ENCODE measurements at regions not wholly inside any gene's neighbourhood (a gene's known extent, or its start where the extent isn't known, plus 50 kb on each side); places are given as distances from the start of the nearest gene placed in this dataset.
A peak's percentile ranks its signal among the peaks of the same experiment; 100 is the strongest.
"Not testable (repeated sequence)": the region's sequence is repeated elsewhere in the genome, so short reads cannot be mapped to it uniquely, and the experiment has no call there.

DNA sequence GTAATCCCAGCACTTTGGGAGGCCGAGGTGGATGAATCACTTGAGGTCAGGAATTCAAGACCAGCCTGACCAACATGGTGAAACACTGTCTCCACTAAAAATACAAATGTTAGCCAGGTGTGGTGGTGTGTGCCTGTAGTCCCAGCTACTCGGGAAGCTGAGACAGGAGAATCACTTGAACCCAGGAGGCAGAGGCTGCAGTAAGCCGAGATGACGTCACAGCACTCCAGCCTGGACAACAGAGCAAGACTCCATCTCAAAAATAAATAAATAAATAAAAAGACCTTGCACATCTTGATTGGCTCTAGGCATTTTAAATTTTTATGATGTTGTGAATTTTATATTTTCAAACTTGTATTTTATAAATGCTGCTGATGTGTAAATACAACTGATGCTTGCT, 141.7 kb downstream of the ARRDC3 start:
- H3K27ac ChIP-seq (ENCODE audit: low read length); ATAC-seq; DNase-seq; H3K4me1 ChIP-seq (ENCODE audit: control insufficient read depth, insufficient read depth, low read length); H3K9me3 ChIP-seq (ENCODE audit: control insufficient read depth, low read length); H3K27me3 ChIP-seq (ENCODE audit: control insufficient read depth, insufficient read depth); intact Hi-C loops (cut with DNase I); H3K4me3 ChIP-seq (ENCODE audit: low read length): not testable (repeated sequence)
- WGBS = 96% methylated on average over 4 of the region's 4 CpGs

DNA sequence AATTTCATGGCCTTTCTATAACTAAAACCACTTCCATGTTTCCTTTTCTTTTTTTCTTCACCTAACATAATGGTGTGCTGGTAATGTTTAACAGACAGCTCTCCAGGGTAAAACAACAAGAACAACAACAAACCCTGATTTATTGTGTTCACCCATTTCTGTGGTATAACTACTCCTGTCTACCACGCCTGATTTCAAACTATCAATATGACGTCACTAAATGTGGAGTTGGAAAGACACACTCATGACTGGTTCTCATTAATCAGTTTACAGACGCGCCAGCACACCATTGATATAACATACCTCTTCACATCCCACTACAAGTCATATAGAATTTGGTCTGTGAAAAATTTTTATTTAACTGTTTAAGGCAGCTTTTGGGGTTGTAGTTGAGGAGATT, 142.9 kb downstream of the ARRDC3 start:
- Histone ChIP-seq H3K27me3 (ENCODE audit: control insufficient read depth, insufficient read depth) (no peaks in the 10 kb centered on the region), H3K27ac (ENCODE audit: low read length) (no peak overlapping the region), H3K4me3 (ENCODE audit: low read length) (no peak overlapping the region), H3K4me1 (ENCODE audit: control insufficient read depth, insufficient read depth, low read length) (no peaks in the 10 kb centered on the region), H3K9me3 (ENCODE audit: control insufficient read depth, low read length) (no peaks in the 10 kb centered on the region)
- no peak for DNase-seq
- no peak for ATAC-seq
- intact Hi-C loops (cut with DNase I) = no loop called here
- WGBS = 93% methylated on average over 4 of the region's 4 CpGs

DNA sequence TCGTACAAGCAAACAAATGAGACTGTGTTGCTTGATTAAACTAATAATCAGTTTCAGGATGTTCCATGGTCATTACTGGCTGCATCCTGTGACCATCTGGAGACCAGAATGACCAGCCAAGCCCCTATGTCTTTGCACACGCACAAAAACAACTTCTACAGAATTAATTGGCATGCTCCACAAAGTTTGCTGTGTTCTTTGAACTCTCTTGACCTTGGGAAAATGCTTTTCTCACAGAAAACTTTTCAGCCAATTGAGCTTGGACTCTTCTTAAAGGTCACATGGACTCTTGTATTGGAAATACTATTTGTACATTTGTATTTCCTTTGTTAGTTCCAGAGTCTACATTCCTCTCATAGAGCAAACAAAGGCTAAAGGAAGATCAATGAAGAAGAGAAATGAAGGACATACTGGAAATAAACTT, 147.8 kb downstream of the ARRDC3 start:
- H3K9me3 ChIP-seq (ENCODE audit: control insufficient read depth, low read length) = no peaks in the 10 kb centered on the region

DNA sequence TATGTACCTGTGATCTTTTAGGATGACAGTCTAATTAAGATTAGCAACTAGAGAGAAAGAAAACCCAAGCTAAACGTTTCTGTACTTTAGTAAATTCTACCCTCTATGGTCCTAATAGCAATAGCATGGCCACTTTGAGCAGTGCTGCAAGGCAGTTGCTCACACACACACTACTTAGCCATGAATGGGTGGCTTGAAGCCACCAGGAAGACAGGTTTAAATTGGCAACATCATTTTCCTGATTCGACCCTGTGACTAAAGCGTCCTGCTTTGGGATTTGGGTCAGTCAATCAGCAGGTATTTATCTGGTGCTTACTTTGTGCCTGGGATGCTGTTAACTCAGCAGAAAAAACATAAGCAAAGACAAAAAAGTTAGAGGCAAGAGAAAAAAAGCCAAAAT, 150.6 kb downstream of the ARRDC3 start:
- DNase-seq (no peak), ATAC-seq (no peak)
- Histone ChIP-seq H3K4me1 (ENCODE audit: control insufficient read depth, insufficient read depth, low read length) (no peaks in the 10 kb centered on the region), H3K9me3 (ENCODE audit: control insufficient read depth, low read length) (no peaks in the 10 kb centered on the region), H3K27me3 (ENCODE audit: control insufficient read depth, insufficient read depth) (no peaks in the 10 kb centered on the region), H3K4me3 (ENCODE audit: low read length) (no peak overlapping the region), H3K27ac (ENCODE audit: low read length) (no peak overlapping the region)
- 42% methylated on average over 3 of the region's 3 CpGs for WGBS
- intact Hi-C loops (cut with DNase I) = loop anchor here in 1 of 4 donors (10.0 kb wide), 1 partner anchor 152 kb away; the partner anchor contains the start of gene ARRDC3

More for the DNA sequence above, 147.8 kb downstream of the ARRDC3 start:
- DNase-seq = no peak
- no peak overlapping the region for H3K4me3 ChIP-seq (ENCODE audit: low read length)
- H3K27ac ChIP-seq (ENCODE audit: low read length) = no peak overlapping the region
- peak; percentile 18 to 77 for ATAC-seq
- intact Hi-C loops (cut with DNase I) = loop anchor here in 1 of 4 donors (10.0 kb wide), 1 partner anchor 150 kb away; the partner anchor contains the start of gene ARRDC3
- 32% methylated on average over 2 of the region's 2 CpGs for WGBS
- no peaks in the 10 kb centered on the region for H3K27me3 ChIP-seq (ENCODE audit: control insufficient read depth, insufficient read depth)
- H3K4me1 ChIP-seq (ENCODE audit: control insufficient read depth, insufficient read depth, low read length) = no peaks in the 10 kb centered on the region

DNA sequence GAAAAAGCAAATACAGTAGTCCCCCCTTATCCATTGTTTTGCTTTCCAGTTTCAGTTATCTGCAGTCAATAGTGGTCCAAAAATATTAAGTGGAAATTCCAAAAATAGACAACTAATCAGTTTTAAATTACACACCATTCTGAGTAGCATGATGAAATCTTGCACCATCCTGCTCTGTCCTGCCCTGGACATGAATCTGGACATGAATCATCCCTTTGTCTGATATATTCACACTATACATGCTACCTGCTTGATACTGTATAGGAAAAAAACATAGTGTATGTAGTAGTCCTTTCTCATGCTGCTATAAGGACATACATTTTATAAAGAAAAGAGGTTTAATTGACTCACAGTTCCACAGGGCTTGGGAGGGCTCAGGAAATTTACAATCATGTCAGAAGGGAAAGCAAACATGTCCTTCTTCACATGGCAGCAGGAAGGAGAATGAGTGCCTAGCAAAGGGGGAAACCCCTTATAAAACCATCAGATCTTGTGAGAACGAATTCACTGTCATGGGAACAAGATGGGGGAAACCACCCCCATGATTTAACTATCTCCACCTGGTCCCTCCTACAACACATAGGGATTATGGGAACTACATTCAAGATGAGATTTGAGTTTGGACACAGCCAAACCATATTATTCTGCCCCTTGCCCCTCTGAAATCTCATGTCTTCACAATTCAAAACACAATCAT, 153.9 kb downstream of the ARRDC3 start:
- Histone ChIP-seq H3K4me3 (ENCODE audit: low read length) (no peak overlapping the region), H3K27ac (ENCODE audit: low read length) (no peak overlapping the region), H3K9me3 (ENCODE audit: control insufficient read depth, low read length) (no peaks in the 10 kb centered on the region), H3K4me1 (ENCODE audit: control insufficient read depth, insufficient read depth, low read length) (no peaks in the 10 kb centered on the region), H3K27me3 (ENCODE audit: control insufficient read depth, insufficient read depth) (no peaks in the 10 kb centered on the region)
- no peak for DNase-seq
- intact Hi-C loops (cut with DNase I) = loop anchor here in 2 of 4 donors (10.0 kb wide), 1 partner anchor 156 kb away; the partner anchor contains the start of gene ARRDC3 (in 2 of the 2)
- no peak for ATAC-seq
- WGBS = 87% methylated on average over 1 of the region's 1 CpG

DNA sequence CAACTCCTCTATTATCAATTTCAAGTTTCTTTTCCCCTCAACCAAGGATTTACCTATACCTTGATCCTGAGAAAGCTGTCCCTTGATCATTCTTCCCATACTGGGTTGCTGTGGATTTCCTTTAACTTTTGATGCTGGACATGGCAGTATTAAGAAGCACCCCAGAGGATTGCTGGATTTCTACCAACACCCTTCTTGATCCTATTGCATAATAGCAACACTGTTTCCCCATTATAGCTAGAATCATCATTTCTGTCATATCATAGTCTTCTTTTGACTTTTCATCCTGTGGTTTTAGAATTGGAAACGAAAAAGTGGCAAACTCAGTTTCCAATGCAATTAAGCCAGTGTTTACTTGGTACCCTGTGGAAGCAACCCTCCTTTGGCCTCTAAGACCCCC, 154.9 kb downstream of the ARRDC3 start:
- ATAC-seq (no peak), DNase-seq (no peak)
- 74% methylated on average over 1 of the region's 1 CpG for WGBS
- Histone ChIP-seq H3K27me3 (ENCODE audit: control insufficient read depth, insufficient read depth) (no peaks in the 10 kb centered on the region), H3K4me1 (ENCODE audit: control insufficient read depth, insufficient read depth, low read length) (no peaks in the 10 kb centered on the region), H3K27ac (ENCODE audit: low read length) (no peak overlapping the region), H3K4me3 (ENCODE audit: low read length) (no peak overlapping the region), H3K9me3 (ENCODE audit: control insufficient read depth, low read length) (no peaks in the 10 kb centered on the region)
- intact Hi-C loops (cut with DNase I) = loop anchor here in 2 of 4 donors (10.0 kb wide), 1 partner anchor 157 kb away; the partner anchor contains the start of gene ARRDC3 (in 2 of the 2)

DNA sequence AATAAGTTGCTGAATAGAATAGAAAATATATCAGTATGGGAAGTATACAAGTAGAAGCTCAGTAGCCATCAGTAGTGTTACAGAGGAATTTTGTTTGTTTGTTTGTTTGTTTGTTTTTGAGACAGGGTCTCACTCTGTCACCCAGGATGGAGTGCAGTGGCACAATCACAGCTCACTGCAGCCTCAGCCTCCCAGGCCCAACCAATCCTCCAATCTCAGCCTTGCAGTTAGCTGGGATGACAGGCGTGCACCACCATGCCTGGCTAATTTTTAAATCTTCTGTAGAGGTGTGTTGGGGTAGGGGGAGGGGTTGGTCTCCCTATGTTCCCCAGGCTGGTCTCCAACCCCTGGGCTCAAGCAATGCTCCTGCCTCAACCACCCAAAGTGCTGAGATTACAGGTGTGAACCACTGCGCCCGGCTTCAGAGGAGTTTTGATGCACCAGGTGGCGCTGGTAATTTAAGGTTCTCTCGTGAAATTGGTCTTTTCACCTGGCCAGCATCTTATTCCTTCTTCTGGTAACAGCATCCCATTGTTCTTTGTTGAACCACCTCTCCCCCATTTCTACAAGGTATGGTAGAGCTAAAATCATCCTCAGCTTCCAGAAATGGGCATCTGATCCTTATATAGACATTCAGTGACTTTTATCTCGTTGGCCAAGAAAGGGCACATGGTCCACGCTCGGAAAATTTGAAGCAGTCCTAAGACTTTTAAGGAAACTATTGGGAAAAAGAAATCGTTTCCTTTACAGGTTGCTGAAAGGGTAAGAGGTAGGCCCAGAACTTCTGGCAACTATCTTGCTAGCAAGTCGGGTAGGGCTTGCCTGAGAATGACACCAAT, 157.1 kb downstream of the ARRDC3 start:
- H3K4me1 ChIP-seq (ENCODE audit: control insufficient read depth, insufficient read depth, low read length) = no peaks in the 10 kb centered on the region
- H3K27ac ChIP-seq (ENCODE audit: low read length) = no peak overlapping the region
- H3K27me3 ChIP-seq (ENCODE audit: control insufficient read depth, insufficient read depth) = no peaks in the 10 kb centered on the region
- H3K4me3 ChIP-seq (ENCODE audit: low read length) = no peak overlapping the region
- DNase-seq (peak in 1 of 3 donors; percentile 48), ATAC-seq (peak in 1 of 2 donors; percentile 48)
- intact Hi-C loops (cut with DNase I) = loop anchor here in 2 of 4 donors (10.0 kb wide), 1 partner anchor 159 kb away; the partner anchor contains the start of gene ARRDC3 (in 2 of the 2)
- WGBS = 79% methylated on average over 10 of the region's 10 CpGs
- H3K9me3 ChIP-seq (ENCODE audit: control insufficient read depth, low read length) = no peaks in the 10 kb centered on the region

DNA sequence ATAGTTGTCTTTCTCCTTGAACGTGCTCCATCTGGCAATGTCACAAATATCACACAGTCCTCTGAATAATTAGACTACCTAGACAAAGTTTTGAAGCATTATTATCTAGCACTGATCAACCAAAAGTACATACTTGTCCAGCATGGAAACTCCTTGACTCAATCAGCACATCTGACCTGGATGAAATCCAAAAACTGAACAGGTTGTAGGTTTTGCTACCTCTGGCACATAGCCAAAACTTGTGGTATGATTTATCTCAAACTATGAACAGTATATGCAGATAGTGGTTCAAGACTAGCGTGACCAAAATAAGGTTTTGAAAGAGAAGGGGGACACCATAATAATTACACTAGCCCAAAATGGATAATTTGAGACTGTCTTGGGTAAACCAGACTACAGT, 158.1 kb downstream of the ARRDC3 start:
- no peaks in the 10 kb centered on the region for H3K27me3 ChIP-seq (ENCODE audit: control insufficient read depth, insufficient read depth)
- 61% methylated on average over 2 of the region's 2 CpGs for whole genome bisulfite sequencing
- no peaks in the 10 kb centered on the region for H3K4me1 ChIP-seq (ENCODE audit: control insufficient read depth, insufficient read depth, low read length)
- ATAC-seq = no peak
- no peak for DNase-seq
- H3K27ac ChIP-seq (ENCODE audit: low read length) = no peak overlapping the region
- no peak overlapping the region for H3K4me3 ChIP-seq (ENCODE audit: low read length)
- intact Hi-C loops (cut with DNase I) = loop anchor here in 2 of 4 donors (10.0 kb wide), 1 partner anchor 160 kb away; the partner anchor contains the start of gene ARRDC3 (in 2 of the 2)
- H3K9me3 ChIP-seq (ENCODE audit: control insufficient read depth, low read length) = no peaks in the 10 kb centered on the region

DNA sequence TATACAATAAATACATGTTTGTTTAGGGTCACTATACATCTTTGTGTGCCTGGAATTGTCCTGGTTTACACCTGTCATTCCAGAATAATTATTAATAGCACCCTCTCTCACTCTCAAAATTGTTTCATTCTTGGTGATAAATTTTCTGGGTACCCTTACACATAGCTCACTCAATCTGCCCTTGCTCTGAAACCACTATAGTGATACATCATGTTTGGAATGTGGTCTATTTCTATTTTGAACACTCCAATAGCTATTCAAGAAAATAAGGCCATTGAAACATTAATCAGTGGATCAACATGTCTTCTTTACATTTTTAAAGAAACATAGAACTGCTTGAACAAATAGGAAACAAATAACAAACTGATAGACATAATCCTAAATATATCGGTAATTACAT, 158.7 kb downstream of the ARRDC3 start:
- no peaks in the 10 kb centered on the region for H3K4me1 ChIP-seq (ENCODE audit: control insufficient read depth, insufficient read depth, low read length)
- no peak for DNase-seq
- no peaks in the 10 kb centered on the region for H3K9me3 ChIP-seq (ENCODE audit: control insufficient read depth, low read length)
- no peak for ATAC-seq
- H3K27ac ChIP-seq (ENCODE audit: low read length) = no peak overlapping the region
- 99% methylated on average over 1 of the region's 1 CpG for WGBS
- H3K27me3 ChIP-seq (ENCODE audit: control insufficient read depth, insufficient read depth) = no peaks in the 10 kb centered on the region
- intact Hi-C loops (cut with DNase I) = loop anchor here in 2 of 4 donors (10.0 kb wide), 1 partner anchor 160 kb away; the partner anchor contains the start of gene ARRDC3 (in 2 of the 2)
- no peak overlapping the region for H3K4me3 ChIP-seq (ENCODE audit: low read length)

DNA sequence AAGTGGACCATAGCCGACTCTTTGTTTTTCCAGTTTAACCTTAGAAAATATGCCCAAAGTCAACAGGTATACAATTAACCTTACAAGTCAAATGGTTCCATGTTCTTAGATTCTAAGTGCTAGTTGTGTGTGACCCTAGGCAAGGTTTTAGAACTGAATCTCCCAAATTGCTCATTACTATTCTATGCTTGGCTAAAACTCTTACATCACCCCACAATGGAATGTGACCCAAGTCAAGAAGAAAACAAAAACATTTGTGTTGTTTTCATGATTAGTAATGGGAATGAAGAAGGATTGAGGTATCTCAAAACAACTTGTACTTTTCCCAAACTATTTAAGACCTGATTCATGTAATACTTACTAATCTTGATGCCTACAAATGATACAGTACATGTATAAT, 159.2 kb downstream of the ARRDC3 start:
- no peak overlapping the region for H3K4me3 ChIP-seq (ENCODE audit: low read length)
- DNase-seq = no peak
- intact Hi-C loops (cut with DNase I) = loop anchor here in 2 of 4 donors (10.0 kb wide), 1 partner anchor 161 kb away; the partner anchor contains the start of gene ARRDC3 (in 2 of the 2)
- H3K4me1 ChIP-seq (ENCODE audit: control insufficient read depth, insufficient read depth, low read length) = no peaks in the 10 kb centered on the region
- no peaks in the 10 kb centered on the region for H3K27me3 ChIP-seq (ENCODE audit: control insufficient read depth, insufficient read depth)
- WGBS = 92% methylated on average over 1 of the region's 1 CpG
- no peak overlapping the region for H3K27ac ChIP-seq (ENCODE audit: low read length)
- H3K9me3 ChIP-seq (ENCODE audit: control insufficient read depth, low read length) = no peaks in the 10 kb centered on the region
- ATAC-seq = no peak

DNA sequence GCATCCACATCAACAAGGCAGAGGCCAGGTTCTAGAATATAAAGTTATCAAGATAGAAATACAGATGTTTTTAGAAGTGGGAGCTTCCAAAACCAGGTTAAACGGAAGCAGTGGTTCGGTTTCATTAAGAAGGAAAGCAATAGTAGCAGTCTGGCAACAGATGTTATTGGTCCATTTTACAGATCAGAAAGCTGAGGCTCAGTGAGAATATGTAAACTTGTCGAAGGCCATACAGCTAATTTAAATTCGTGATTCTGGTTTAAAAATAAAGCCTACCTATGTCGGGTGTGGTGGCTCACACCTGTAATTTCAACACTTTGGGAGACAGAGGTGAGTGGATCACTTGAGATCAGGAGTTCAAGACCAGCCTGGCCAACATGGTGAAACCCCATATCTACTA, 160.6 kb downstream of the ARRDC3 start:
- Histone ChIP-seq H3K27ac (ENCODE audit: low read length) (no peak overlapping the region), H3K27me3 (ENCODE audit: control insufficient read depth, insufficient read depth) (no peaks in the 10 kb centered on the region), H3K9me3 (ENCODE audit: control insufficient read depth, low read length) (no peaks in the 10 kb centered on the region), H3K4me1 (ENCODE audit: control insufficient read depth, insufficient read depth, low read length) (no peaks in the 10 kb centered on the region), H3K4me3 (ENCODE audit: low read length) (no peak overlapping the region)
- WGBS = 95% methylated on average over 5 of the region's 5 CpGs
- ATAC-seq (no peak), DNase-seq (no peak)
- intact Hi-C loops (cut with DNase I) = loop anchor here in 2 of 4 donors (10.0 kb wide), 1 partner anchor 162 kb away; the partner anchor contains the start of gene ARRDC3 (in 2 of the 2)

All from right cardiac atrium (tissue), 5 donors.